Lower leg skin (tissue), 3 donors: ENCODE measurements at regions not wholly inside any gene's neighbourhood (a gene's known extent, or its start where the extent isn't known, plus 50 kb on each side); places are given as distances from the start of the nearest gene placed in this dataset.

ENCODE experiments used
- CTCF ChIP-seq, 3 donors: fragments of 450-650 bp; IDR thresholded peaks; one replicate each; pipeline ENCODE4 v1.5.1; 2016; ENCODE audit warnings: antibody characterized with exemption in 3 of 3, mild to moderate bottlenecking in 3 of 3, moderate library complexity in 2 of 3
- POLR2A ChIP-seq, 2 donors: fragments of 450-650 bp; IDR thresholded peaks; one replicate each; pipeline ENCODE4 v1.6.1; 2016 to 2017; ENCODE audit warnings: antibody characterized with exemption in 2 of 2, mild to moderate bottlenecking in 1 of 2, moderate library complexity in 1 of 2

- TF ChIP-seq CTCF (IDR thresholded peaks at IDR 0.05) (no peak), POLR2A (IDR thresholded peaks at IDR 0.05) (no peak)
Observed at GRCh38 chr4:18513861-18514260, 492.3 kb upstream of the LCORL start.
